ENCODE measurements at regions not wholly inside any gene's neighbourhood (a gene's known extent, or its start where the extent isn't known, plus 50 kb on each side); places are given as distances from the start of the nearest gene placed in this dataset.

DNA sequence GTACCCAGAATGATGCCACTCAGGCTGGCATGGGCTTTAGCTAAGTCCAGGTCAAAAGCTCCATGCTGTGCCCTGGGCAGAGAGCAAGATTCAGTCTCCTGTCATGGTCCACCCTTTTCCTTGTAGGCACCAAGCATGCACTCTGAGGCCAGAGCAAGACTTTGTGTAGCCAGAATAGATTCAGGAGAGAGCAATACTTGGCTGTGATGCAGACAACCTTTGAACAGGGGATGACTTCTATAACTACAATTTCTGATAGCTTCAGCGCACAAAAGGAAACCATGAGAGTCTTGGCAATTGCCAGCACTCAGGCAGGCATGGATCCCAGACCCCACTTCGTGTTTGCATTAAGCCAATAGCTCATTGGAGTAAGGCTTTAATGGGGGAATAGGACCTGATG, 510.6 kb downstream of the RAB28 start:
- intact Hi-C loops (cut with micrococcal nuclease; ENCODE audit: unreplicated experiment), result no loop called here
- no peak overlapping the region for H3K4me2 ChIP-seq
- H3K79me2 ChIP-seq (ENCODE audit: low read depth), result no peaks in the 10 kb centered on the region
- no peak overlapping the region for H3K27ac ChIP-seq
- POLR2A ChIA-PET (ENCODE audit: unreplicated experiment), result no interaction called here
- DNase-seq, result no peak
- no peaks in the 10 kb centered on the region for H3K4me1 ChIP-seq (replicated peaks; ENCODE audit: insufficient read depth)
- H3K27me3 ChIP-seq (ENCODE audit: insufficient read depth, low read depth), result no peaks in the 10 kb centered on the region
- no peak overlapping the region for H2AFZ ChIP-seq
- no peaks in the 10 kb centered on the region for H3F3A ChIP-seq (ENCODE audit: insufficient read depth, low read depth)
- H4K20me1 ChIP-seq (ENCODE audit: insufficient read depth), result no peaks in the 10 kb centered on the region
- no TSS peak for BruUV-seq (replicated peaks)
- CTCF ChIA-PET, result no interaction called here
- H3K36me3 ChIP-seq (ENCODE audit: low read depth), result no peaks in the 10 kb centered on the region
- H3K9me2 ChIP-seq (ENCODE audit: insufficient read depth), result no peaks in the 10 kb centered on the region
- H3K4me3 ChIP-seq, result no peak overlapping the region
- H3K9me3 ChIP-seq (ENCODE audit: insufficient read depth, low read depth), result no peaks in the 10 kb centered on the region
- no peak for TF ChIP-seq EZH2 (IDR thresholded peaks at IDR 0.05; ENCODE audit: low read depth)
- TF ChIP-seq, protein P1, sequence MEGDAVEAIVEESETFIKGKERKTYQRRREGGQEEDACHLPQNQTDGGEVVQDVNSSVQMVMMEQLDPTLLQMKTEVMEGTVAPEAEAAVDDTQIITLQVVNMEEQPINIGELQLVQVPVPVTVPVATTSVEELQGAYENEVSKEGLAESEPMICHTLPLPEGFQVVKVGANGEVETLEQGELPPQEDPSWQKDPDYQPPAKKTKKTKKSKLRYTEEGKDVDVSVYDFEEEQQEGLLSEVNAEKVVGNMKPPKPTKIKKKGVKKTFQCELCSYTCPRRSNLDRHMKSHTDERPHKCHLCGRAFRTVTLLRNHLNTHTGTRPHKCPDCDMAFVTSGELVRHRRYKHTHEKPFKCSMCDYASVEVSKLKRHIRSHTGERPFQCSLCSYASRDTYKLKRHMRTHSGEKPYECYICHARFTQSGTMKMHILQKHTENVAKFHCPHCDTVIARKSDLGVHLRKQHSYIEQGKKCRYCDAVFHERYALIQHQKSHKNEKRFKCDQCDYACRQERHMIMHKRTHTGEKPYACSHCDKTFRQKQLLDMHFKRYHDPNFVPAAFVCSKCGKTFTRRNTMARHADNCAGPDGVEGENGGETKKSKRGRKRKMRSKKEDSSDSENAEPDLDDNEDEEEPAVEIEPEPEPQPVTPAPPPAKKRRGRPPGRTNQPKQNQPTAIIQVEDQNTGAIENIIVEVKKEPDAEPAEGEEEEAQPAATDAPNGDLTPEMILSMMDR (conservative IDR thresholded peaks at IDR 0.05), result no peak

DNA sequence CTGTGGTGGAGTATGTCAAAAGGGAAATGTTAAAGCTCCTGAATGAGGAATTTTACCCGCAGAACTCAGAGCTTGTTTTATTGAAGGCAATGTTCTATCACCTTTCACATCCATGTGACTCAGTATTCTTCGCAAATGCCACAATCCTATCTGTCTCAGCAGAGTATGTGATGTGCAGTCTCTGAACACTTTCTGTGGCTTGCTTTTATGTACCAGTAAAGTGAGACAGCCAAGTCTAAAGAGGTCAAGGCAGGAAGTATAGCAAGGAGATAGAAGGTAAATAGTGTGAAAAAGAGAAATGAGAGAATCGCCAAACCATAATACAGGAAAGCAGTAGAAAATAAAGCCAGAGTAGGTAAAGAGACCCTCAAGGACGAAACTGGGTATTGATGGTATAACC, 515.8 kb downstream of the RAB28 start:
- Histone ChIP-seq H3K4me2 (no peak overlapping the region), H3K9me3 (ENCODE audit: insufficient read depth, low read depth) (no peaks in the 10 kb centered on the region), H3F3A (ENCODE audit: insufficient read depth, low read depth) (no peaks in the 10 kb centered on the region), H2AFZ (no peak overlapping the region), H3K36me3 (ENCODE audit: low read depth) (no peaks in the 10 kb centered on the region), H4K20me1 (ENCODE audit: insufficient read depth) (no peaks in the 10 kb centered on the region), H3K27me3 (ENCODE audit: insufficient read depth, low read depth) (no peaks in the 10 kb centered on the region), H3K27ac (no peak overlapping the region), H3K79me2 (ENCODE audit: low read depth) (no peaks in the 10 kb centered on the region), H3K9me2 (ENCODE audit: insufficient read depth) (no peaks in the 10 kb centered on the region), H3K4me1 (replicated peaks; ENCODE audit: insufficient read depth) (no peaks in the 10 kb centered on the region), H3K4me3 (no peak overlapping the region)
- CTCF ChIA-PET, result no interaction called here
- POLR2A ChIA-PET (ENCODE audit: unreplicated experiment), result no interaction called here
- no TSS peak for BruUV-seq (replicated peaks)
- no peak for TF ChIP-seq EZH2 (IDR thresholded peaks at IDR 0.05; ENCODE audit: low read depth)
- TF ChIP-seq, protein P1 (conservative IDR thresholded peaks at IDR 0.05), result no peak
- intact Hi-C loops (cut with micrococcal nuclease; ENCODE audit: unreplicated experiment), result no loop called here
- no peak for DNase-seq

DNA sequence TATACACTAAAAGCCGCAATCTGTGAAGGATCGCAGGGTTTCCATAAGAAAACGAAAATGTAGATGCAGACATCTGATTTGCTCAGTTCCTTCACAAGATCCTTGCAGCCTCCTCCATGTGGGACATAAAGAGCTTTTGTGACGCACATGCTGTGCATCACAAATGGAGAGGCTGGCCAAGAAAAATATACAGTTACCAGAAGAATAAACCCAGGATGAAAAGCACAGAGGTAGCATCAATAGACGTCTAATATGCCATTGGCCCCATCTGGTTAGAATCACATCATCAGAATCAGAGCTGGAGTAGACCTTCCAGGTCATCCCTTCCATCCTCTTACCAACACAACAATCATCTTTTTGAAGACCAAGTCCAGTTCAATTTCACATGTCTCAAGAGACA, 517.4 kb downstream of the RAB28 start:
- Histone ChIP-seq H3K27me3 (ENCODE audit: insufficient read depth, low read depth) (no peaks in the 10 kb centered on the region), H3K79me2 (ENCODE audit: low read depth) (no peaks in the 10 kb centered on the region), H3K36me3 (ENCODE audit: low read depth) (no peaks in the 10 kb centered on the region), H3K4me1 (replicated peaks; ENCODE audit: insufficient read depth) (no peaks in the 10 kb centered on the region), H3K4me2 (no peak overlapping the region), H3K27ac (no peak overlapping the region), H4K20me1 (ENCODE audit: insufficient read depth) (no peaks in the 10 kb centered on the region), H2AFZ (no peak overlapping the region), H3F3A (ENCODE audit: insufficient read depth, low read depth) (no peaks in the 10 kb centered on the region), H3K4me3 (no peak overlapping the region), H3K9me2 (ENCODE audit: insufficient read depth) (no peaks in the 10 kb centered on the region), H3K9me3 (ENCODE audit: insufficient read depth, low read depth) (no peaks in the 10 kb centered on the region)
- DNase-seq, result no peak
- POLR2A ChIA-PET (ENCODE audit: unreplicated experiment), result no interaction called here
- CTCF ChIA-PET, result no interaction called here
- BruUV-seq (replicated peaks), result no TSS peak
- intact Hi-C loops (cut with micrococcal nuclease; ENCODE audit: unreplicated experiment), result no loop called here
- no peak for TF ChIP-seq EZH2 (IDR thresholded peaks at IDR 0.05; ENCODE audit: low read depth)
- TF ChIP-seq, protein P1 (conservative IDR thresholded peaks at IDR 0.05), result no peak

Data from PC-9 (cell line).